CD4-positive, CD25-positive, alpha-beta regulatory T cell (primary cell): ENCODE measurements at regions not wholly inside any gene's neighbourhood (a gene's known extent, or its start where the extent isn't known, plus 50 kb on each side); places are given as distances from the start of the nearest gene placed in this dataset.

Source experiments
- ATAC-seq, 2 donors: fragments of 150-1000 bp; cut with Tn5 transposase; one replicate each; pipeline ENCODE4 v1.10.0; 2021; ENCODE audit warnings: low read depth in 2 of 2, moderate number of reproducible peaks in 2 of 2, moderate library complexity in 1 of 2
- DNase-seq, 3 donors: peaks; one replicate each; pipeline versions ENCODE4 v3.0.0 to v3.0.0-alpha.2; 2012 to 2022; ENCODE audit warnings: mixed read lengths in 1 of 3
- H3K27ac ChIP-seq: one replicate; pipeline ENCODE4 v1.7.0; 2013; ENCODE audit warnings: mild to moderate bottlenecking, low read length; ENCODE audit not compliant: insufficient read depth, poor library complexity, severe bottlenecking
- H3K27me3 ChIP-seq: one replicate; pipeline ENCODE4 v1.7.0; 2013; ENCODE audit warnings: low read length; ENCODE audit not compliant: control insufficient read depth, insufficient read depth
- H3K36me3 ChIP-seq: one replicate; pipeline ENCODE4 v1.7.0; 2013; ENCODE audit warnings: mild to moderate bottlenecking, low read length, moderate library complexity; ENCODE audit not compliant: control insufficient read depth, insufficient read depth
- H3K4me1 ChIP-seq: 2 replicates; pipeline ENCODE4 v1.7.0; 2013; ENCODE audit warnings: mild to moderate bottlenecking, low read length; ENCODE audit not compliant: insufficient read depth, control insufficient read depth, poor library complexity, severe bottlenecking
- H3K4me3 ChIP-seq: one replicate; pipeline ENCODE4 v1.7.0; 2013; ENCODE audit warnings: low read depth, mild to moderate bottlenecking, low read length, moderate library complexity
- H3K9me3 ChIP-seq, 2 experiments: 1 replicate in 1 of 2; 2 replicates in 1 of 2; pipeline ENCODE4 v1.7.0; 2013; ENCODE audit warnings: low read length in 2 of 2, mild to moderate bottlenecking in 1 of 2, moderate library complexity in 1 of 2; ENCODE audit not compliant: control insufficient read depth in 2 of 2
- H3K27ac Mint-ChIP-seq, 3 donors: one replicate each; pipeline ENCODE4 v1.8.0; 2020 to 2022; ENCODE audit warnings: mild to moderate bottlenecking in 3 of 3, mixed read lengths in 3 of 3, moderate library complexity in 2 of 3
- H3K27me3 Mint-ChIP-seq: one replicate; pipeline ENCODE4 v1.8.0; 2022; ENCODE audit warnings: mild to moderate bottlenecking, mixed read lengths
- H3K36me3 Mint-ChIP-seq: one replicate; pipeline ENCODE4 v1.8.0; 2020; ENCODE audit warnings: mixed read lengths
- H3K4me1 Mint-ChIP-seq, 4 donors: one replicate each; pipeline ENCODE4 v1.8.0; 2020 to 2022; ENCODE audit warnings: mixed read lengths in 4 of 4, mild to moderate bottlenecking in 1 of 4
- H3K4me3 Mint-ChIP-seq, 4 donors: one replicate each; pipeline ENCODE4 v1.8.0; 2020 to 2022; ENCODE audit warnings: mild to moderate bottlenecking in 4 of 4, mixed read lengths in 4 of 4, moderate library complexity in 3 of 4
- H3K9me3 Mint-ChIP-seq, 7 donors: one replicate each; pipeline ENCODE4 v1.8.0; 2020 to 2022; ENCODE audit warnings: mixed read lengths in 7 of 7, mild to moderate bottlenecking in 3 of 7, moderate library complexity in 2 of 7

GRCh38 chr1:78369546-78369945 is 121.2 kb upstream of the PTGFR start:
- H3K4me3 ChIP-seq = no peak overlapping the region
- no peaks in the 10 kb centered on the region for H3K27me3 ChIP-seq
- no peaks in the 10 kb centered on the region for H3K4me1 ChIP-seq
- H3K27ac ChIP-seq = no peak overlapping the region
- no peaks in the 10 kb centered on the region for H3K36me3 Mint-ChIP-seq
- H3K4me1 Mint-ChIP-seq = no peaks in the 10 kb centered on the region
- no peak overlapping the region for H3K27ac Mint-ChIP-seq
- no peak overlapping the region for H3K4me3 Mint-ChIP-seq
- H3K9me3 Mint-ChIP-seq = peaks cover 0 to 4% (median 0%) of the 10 kb centered on the region in 7 donors
- DNase-seq (no peak), ATAC-seq (no peak)
- H3K36me3 ChIP-seq = no peaks in the 10 kb centered on the region
- no peaks in the 10 kb centered on the region for H3K9me3 ChIP-seq
- H3K27me3 Mint-ChIP-seq = no peaks in the 10 kb centered on the region

GRCh38 chr1:78370356-78370755 is 120.4 kb upstream of the PTGFR start:
- Histone ChIP-seq H3K36me3 (no peaks in the 10 kb centered on the region), H3K9me3 (no peaks in the 10 kb centered on the region), H3K27me3 (no peaks in the 10 kb centered on the region), H3K27ac (no peak overlapping the region), H3K4me3 (no peak overlapping the region), H3K4me1 (no peaks in the 10 kb centered on the region)
- Mint-ChIP-seq H3K4me3 (no peak overlapping the region), H3K36me3 (no peaks in the 10 kb centered on the region), H3K9me3 (peaks cover 0 to 2% (median 0%) of the 10 kb centered on the region in 7 donors), H3K27ac (no peak overlapping the region), H3K27me3 (no peaks in the 10 kb centered on the region), H3K4me1 (no peaks in the 10 kb centered on the region)
- DNase-seq (no peak), ATAC-seq (no peak)

DNA sequence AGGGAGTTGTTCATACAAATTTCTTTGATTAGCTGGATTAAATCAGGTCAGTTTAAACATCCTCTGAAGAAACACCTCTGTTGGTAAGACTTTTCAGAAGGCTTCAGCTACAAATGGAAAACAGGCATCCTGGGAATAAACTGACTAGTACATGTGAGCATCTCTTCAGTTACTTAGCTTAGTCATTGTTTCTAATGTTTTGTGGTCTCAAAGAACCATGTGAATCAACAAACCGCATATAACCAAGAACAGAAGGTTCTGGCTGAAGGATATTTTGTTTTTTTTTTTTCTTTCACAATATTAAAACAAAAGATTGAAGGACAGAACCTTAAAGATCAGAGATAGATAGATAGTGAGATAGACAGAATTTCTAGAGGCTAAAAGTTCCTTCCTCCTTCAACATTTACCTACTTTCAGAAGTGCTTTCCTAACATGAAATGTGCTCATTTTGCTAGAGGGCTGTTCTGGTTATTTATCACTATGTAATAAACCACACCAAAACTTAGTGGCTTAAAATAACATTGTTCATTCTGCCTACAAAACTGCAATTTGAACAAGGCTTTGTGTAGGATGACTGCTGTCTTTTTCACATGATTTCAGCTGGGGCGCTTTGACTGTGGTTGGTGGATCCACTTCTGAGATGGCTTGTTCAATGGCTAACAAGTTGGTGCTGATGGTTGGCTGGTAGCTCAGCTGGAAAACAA is 119.8 kb upstream of the PTGFR start:
- Mint-ChIP-seq H3K27ac (no peak overlapping the region), H3K27me3 (no peaks in the 10 kb centered on the region), H3K4me1 (no peaks in the 10 kb centered on the region), H3K9me3 (peaks cover 0 to 2% (median 0%) of the 10 kb centered on the region in 7 donors), H3K4me3 (no peak overlapping the region), H3K36me3 (no peaks in the 10 kb centered on the region)
- Histone ChIP-seq H3K9me3 (no peaks in the 10 kb centered on the region), H3K4me3 (no peak overlapping the region), H3K36me3 (no peaks in the 10 kb centered on the region), H3K4me1 (no peaks in the 10 kb centered on the region), H3K27me3 (no peaks in the 10 kb centered on the region), H3K27ac (no peak overlapping the region)
- DNase-seq (no peak), ATAC-seq (no peak)

DNA sequence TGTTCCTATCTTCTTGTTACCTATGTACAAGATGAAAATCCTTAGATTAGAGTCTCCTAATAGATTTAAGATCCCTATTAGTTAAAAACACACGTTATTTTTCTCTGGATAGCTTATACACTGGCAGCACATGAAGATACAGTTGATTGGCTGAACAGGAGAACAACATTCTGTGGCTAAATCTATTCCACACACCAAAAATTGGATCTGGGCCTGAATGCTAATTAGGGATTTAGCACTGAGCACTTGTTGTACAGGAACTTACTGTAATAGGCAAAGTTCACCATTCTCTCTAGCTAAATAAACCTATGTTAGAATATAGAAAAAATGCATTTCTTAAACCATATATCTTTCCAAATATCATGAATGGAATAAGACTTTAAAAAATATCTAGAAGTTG is 117.1 kb upstream of the PTGFR start:
- Mint-ChIP-seq H3K36me3 (no peaks in the 10 kb centered on the region), H3K4me3 (no peak overlapping the region), H3K27me3 (no peaks in the 10 kb centered on the region), H3K4me1 (no peaks in the 10 kb centered on the region), H3K9me3 (peaks cover 0 to 5% (median 0%) of the 10 kb centered on the region in 7 donors), H3K27ac (no peak overlapping the region)
- Histone ChIP-seq H3K4me1 (no peaks in the 10 kb centered on the region), H3K27me3 (no peaks in the 10 kb centered on the region), H3K9me3 (no peaks in the 10 kb centered on the region), H3K36me3 (no peaks in the 10 kb centered on the region), H3K4me3 (no peak overlapping the region), H3K27ac (no peak overlapping the region)
- DNase-seq = no peak
- no peak for ATAC-seq

- DNase-seq = no peak
- Mint-ChIP-seq H3K36me3 (no peaks in the 10 kb centered on the region), H3K4me3 (no peak overlapping the region), H3K27ac (no peak overlapping the region), H3K4me1 (no peaks in the 10 kb centered on the region), H3K27me3 (no peaks in the 10 kb centered on the region), H3K9me3 (peaks cover 0 to 11% (median 0%) of the 10 kb centered on the region in 7 donors)
- no peaks in the 10 kb centered on the region for H3K9me3 ChIP-seq
- no peaks in the 10 kb centered on the region for H3K4me1 ChIP-seq
- no peaks in the 10 kb centered on the region for H3K27me3 ChIP-seq
- no peak overlapping the region for H3K27ac ChIP-seq
- H3K36me3 ChIP-seq = no peaks in the 10 kb centered on the region
- no peak overlapping the region for H3K4me3 ChIP-seq
- no peak for ATAC-seq
Observed at GRCh38 chr1:78375996-78376395, 114.8 kb upstream of the PTGFR start.

GRCh38 chr1:78377356-78377928 is 113.3 kb upstream of the PTGFR start:
- DNase-seq = no peak
- no peaks in the 10 kb centered on the region for H3K4me1 Mint-ChIP-seq
- H3K9me3 ChIP-seq = no peaks in the 10 kb centered on the region
- H3K27me3 ChIP-seq = no peaks in the 10 kb centered on the region
- H3K36me3 ChIP-seq = no peaks in the 10 kb centered on the region
- H3K9me3 Mint-ChIP-seq = peaks cover 0 to 14% (median 0%) of the 10 kb centered on the region in 7 donors
- H3K27ac ChIP-seq = no peak overlapping the region
- no peaks in the 10 kb centered on the region for H3K4me1 ChIP-seq
- ATAC-seq = no peak
- H3K27me3 Mint-ChIP-seq = no peaks in the 10 kb centered on the region
- no peak overlapping the region for H3K4me3 ChIP-seq
- no peaks in the 10 kb centered on the region for H3K36me3 Mint-ChIP-seq
- H3K27ac Mint-ChIP-seq = no peak overlapping the region
- H3K4me3 Mint-ChIP-seq = no peak overlapping the region

DNA sequence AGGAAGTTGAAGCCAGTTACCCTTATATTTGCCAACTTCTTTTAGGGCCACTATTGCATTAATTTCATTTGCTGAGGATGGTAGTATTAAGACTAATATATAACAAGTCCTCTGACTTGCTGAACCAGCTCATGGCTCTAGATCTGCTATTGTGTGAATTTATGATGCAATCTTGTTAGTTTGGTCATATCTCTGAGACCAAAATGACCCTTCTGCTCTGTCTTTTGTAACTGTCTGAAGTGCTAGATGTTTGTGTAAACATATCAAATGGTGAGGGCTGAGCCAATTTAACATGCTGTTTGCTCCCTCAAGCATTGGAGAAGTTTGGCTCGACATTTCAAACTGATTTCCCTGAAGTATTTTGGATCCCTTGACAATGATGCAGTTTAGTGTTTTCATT is 106.9 kb upstream of the PTGFR start:
- no peaks in the 10 kb centered on the region for H3K27me3 ChIP-seq
- peak overlapping the region in 1 of 3 donors; percentile 29 for H3K27ac Mint-ChIP-seq
- DNase-seq (no peak), ATAC-seq (no peak)
- no peaks in the 10 kb centered on the region for H3K4me1 ChIP-seq
- no peaks in the 10 kb centered on the region for H3K27me3 Mint-ChIP-seq
- no peaks in the 10 kb centered on the region for H3K36me3 Mint-ChIP-seq
- H3K27ac ChIP-seq = no peak overlapping the region
- H3K9me3 Mint-ChIP-seq = peaks cover 0 to 14% (median under 1%) of the 10 kb centered on the region in 7 donors
- H3K4me3 Mint-ChIP-seq = no peak overlapping the region
- no peaks in the 10 kb centered on the region for H3K4me1 Mint-ChIP-seq
- H3K4me3 ChIP-seq = no peak overlapping the region
- H3K36me3 ChIP-seq = no peaks in the 10 kb centered on the region
- H3K9me3 ChIP-seq = no peaks in the 10 kb centered on the region
